ENCODE measurements at regions not wholly inside any gene's neighbourhood (a gene's known extent, or its start where the extent isn't known, plus 50 kb on each side); places are given as distances from the start of the nearest gene placed in this dataset.

GRCh38 chr20:19964289-19965265, 52.6 kb upstream of the NAA20 start:
- Histone ChIP-seq H3K9me3 (ENCODE audit: insufficient read depth, low read depth) (no peaks in the 10 kb centered on the region), H3F3A (ENCODE audit: insufficient read depth, low read depth) (peaks cover 32% of the 10 kb centered on the region; the same call in 1 of the 2 replicates), H3K27me3 (ENCODE audit: insufficient read depth, low read depth) (no peaks in the 10 kb centered on the region), H3K79me2 (ENCODE audit: low read depth) (no peaks in the 10 kb centered on the region), H3K4me1 (replicated peaks; ENCODE audit: insufficient read depth) (peaks cover 53% of the 10 kb centered on the region), H4K20me1 (ENCODE audit: insufficient read depth) (no peaks in the 10 kb centered on the region), H3K4me2 (peak overlapping the region; percentile 46), H2AFZ (no peak overlapping the region), H3K9me2 (ENCODE audit: insufficient read depth) (no peaks in the 10 kb centered on the region), H3K36me3 (ENCODE audit: low read depth) (no peaks in the 10 kb centered on the region), H3K4me3 (no peak overlapping the region), H3K27ac (peak overlapping the region; percentile 55)
- no TSS peak for BruUV-seq (replicated peaks)
- ChIA-PET CTCF (no interaction called here), POLR2A (ENCODE audit: unreplicated experiment) (interaction anchor here (0.6 to 0.8 kb wide), 4 partner anchors 12 to 271 kb away, joined by 4 to 6 read pairs (median 4); partner anchors contain the start of gene RIN2)
- TF ChIP-seq CTCF (conservative IDR thresholded peaks at IDR 0.05) (no peak), EZH2 (IDR thresholded peaks at IDR 0.05; ENCODE audit: low read depth) (no peak)
- intact Hi-C loops (cut with micrococcal nuclease; ENCODE audit: unreplicated experiment), result no loop called here
- DNase-seq, result peak; percentile 41 to 90

- no peak overlapping the region for H2AFZ ChIP-seq
- H3K9me3 ChIP-seq (ENCODE audit: insufficient read depth, low read depth), result no peaks in the 10 kb centered on the region
- ChIA-PET CTCF (no interaction called here), POLR2A (ENCODE audit: unreplicated experiment) (no interaction called here)
- H3K4me2 ChIP-seq, result no peak overlapping the region
- peaks cover 32% of the 10 kb centered on the region; the same call in 1 of the 2 replicates for H3F3A ChIP-seq (ENCODE audit: insufficient read depth, low read depth)
- peaks cover 53% of the 10 kb centered on the region for H3K4me1 ChIP-seq (replicated peaks; ENCODE audit: insufficient read depth)
- no peaks in the 10 kb centered on the region for H3K36me3 ChIP-seq (ENCODE audit: low read depth)
- H4K20me1 ChIP-seq (ENCODE audit: insufficient read depth), result no peaks in the 10 kb centered on the region
- H3K4me3 ChIP-seq, result no peak overlapping the region
- no peaks in the 10 kb centered on the region for H3K27me3 ChIP-seq (ENCODE audit: insufficient read depth, low read depth)
- no peak overlapping the region for H3K27ac ChIP-seq
- no peak for DNase-seq
- intact Hi-C loops (cut with micrococcal nuclease; ENCODE audit: unreplicated experiment), result no loop called here
- no peaks in the 10 kb centered on the region for H3K79me2 ChIP-seq (ENCODE audit: low read depth)
- no TSS peak for BruUV-seq (replicated peaks)
- TF ChIP-seq CTCF (conservative IDR thresholded peaks at IDR 0.05), result no peak
- TF ChIP-seq EZH2 (IDR thresholded peaks at IDR 0.05; ENCODE audit: low read depth), result no peak
- no peaks in the 10 kb centered on the region for H3K9me2 ChIP-seq (ENCODE audit: insufficient read depth)
These were observed 50.3 kb upstream of the NAA20 start for GRCh38 chr20:19966840-19967239.
